Activated T-cell treated with anti-CD3 and anti-CD28 coated beads for 4 hours (primary cell): ENCODE measurements at regions not wholly inside any gene's neighbourhood (a gene's known extent, or its start where the extent isn't known, plus 50 kb on each side); places are given as distances from the start of the nearest gene placed in this dataset.
"Not testable (repeated sequence)": the region's sequence is repeated elsewhere in the genome, so short reads cannot be mapped to it uniquely, and the experiment has no call there.

Experiments used
- DNase-seq: peaks from one replicate; pipeline ENCODE4 v3.0.0-alpha.2; 2020

- DNase-seq, result no peak
Observed at GRCh38 chr5:118366429-118366828, 621.9 kb downstream of the DTWD2 start.

- DNase-seq, result no peak
Observed at GRCh38 chr5:118365718-118366117, 622.6 kb downstream of the DTWD2 start.

- DNase-seq, result no peak
Observed at GRCh38 chr5:118354797-118355196, 633.5 kb downstream of the DTWD2 start.

- DNase-seq, result no peak
Observed at GRCh38 chr5:118353970-118354369, 634.4 kb downstream of the DTWD2 start.

GRCh38 chr5:118336468-118336867, 651.9 kb downstream of the DTWD2 start:
- no peak for DNase-seq

GRCh38 chr5:118327389-118327788, 661.0 kb downstream of the DTWD2 start:
- no peak for DNase-seq

- no peak for DNase-seq
Observed at GRCh38 chr5:118326481-118327045, 661.8 kb downstream of the DTWD2 start.

GRCh38 chr5:118325931-118326330, 662.4 kb downstream of the DTWD2 start:
- no peak for DNase-seq

- DNase-seq, result not testable (repeated sequence)
Observed at GRCh38 chr5:118323723-118324122, 664.6 kb downstream of the DTWD2 start.

GRCh38 chr5:118321081-118321480, 667.3 kb downstream of the DTWD2 start:
- DNase-seq, result no peak

GRCh38 chr5:118320121-118320520, 668.2 kb downstream of the DTWD2 start:
- DNase-seq, result no peak

- no peak for DNase-seq
Observed at GRCh38 chr5:118314931-118315330, 673.4 kb downstream of the DTWD2 start.

GRCh38 chr5:118311103-118311819, 677.1 kb downstream of the DTWD2 start:
- no peak for DNase-seq

- no peak for DNase-seq
Observed at GRCh38 chr5:118310401-118310800, 677.9 kb downstream of the DTWD2 start.

GRCh38 chr5:118303296-118303695, 685.1 kb downstream of the DTWD2 start:
- no peak for DNase-seq

GRCh38 chr5:118302786-118303185, 685.6 kb downstream of the DTWD2 start:
- no peak for DNase-seq

- no peak for DNase-seq
Observed at GRCh38 chr5:118301696-118302095, 686.7 kb downstream of the DTWD2 start.

- DNase-seq, result no peak
Observed at GRCh38 chr5:118295045-118295444, 693.3 kb downstream of the DTWD2 start.

- no peak for DNase-seq
Observed at GRCh38 chr5:118293378-118293777, 695.0 kb downstream of the DTWD2 start.

GRCh38 chr5:118290204-118290603, 698.1 kb downstream of the DTWD2 start:
- DNase-seq, result no peak

GRCh38 chr5:118284230-118284629, 704.1 kb downstream of the DTWD2 start:
- not testable (repeated sequence) for DNase-seq

- DNase-seq, result not testable (repeated sequence)
Observed at GRCh38 chr5:118282480-118283038, 705.8 kb downstream of the DTWD2 start.

- no peak for DNase-seq
Observed at GRCh38 chr5:118279540-118280294, 708.6 kb downstream of the DTWD2 start.

GRCh38 chr5:118270526-118270925, 717.8 kb downstream of the DTWD2 start:
- no peak for DNase-seq
